ENCODE measurements at regions not wholly inside any gene's neighbourhood (a gene's known extent, or its start where the extent isn't known, plus 50 kb on each side); places are given as distances from the start of the nearest gene placed in this dataset.

DNA sequence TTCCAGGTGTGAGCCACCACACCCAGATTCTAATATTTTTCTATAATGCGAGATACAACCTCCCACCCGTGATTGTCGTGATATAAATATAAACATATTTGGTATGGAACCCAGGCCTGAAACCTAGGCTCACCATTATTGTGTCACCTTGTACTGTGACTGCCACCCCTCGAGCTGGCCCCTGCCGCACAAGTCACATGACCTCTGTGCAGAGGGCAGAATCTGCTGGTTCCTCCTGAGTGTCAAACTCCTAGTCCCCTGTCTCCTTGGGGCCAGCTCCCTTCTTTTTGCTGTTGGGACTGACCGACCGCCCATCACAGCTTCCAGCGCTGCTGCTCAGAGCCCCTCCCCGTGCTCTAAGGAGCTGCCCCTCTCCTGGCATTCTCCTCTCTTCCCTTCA is 86.4 kb downstream of the RSPH3 start:
- H3K9me3 Mint-ChIP-seq (ENCODE audit: low read depth, unreplicated experiment), result peaks cover 3% of the 10 kb centered on the region
- CTCF ChIA-PET, result no interaction called here
- H3K27me3 Mint-ChIP-seq (ENCODE audit: unreplicated experiment), result no peaks in the 10 kb centered on the region
- peaks cover 54% of the 10 kb centered on the region for H3K4me1 Mint-ChIP-seq (ENCODE audit: low read depth, unreplicated experiment)
- DNase-seq, result no peak
- H3K36me3 Mint-ChIP-seq (ENCODE audit: insufficient read depth, unreplicated experiment), result peaks cover 33% of the 10 kb centered on the region
- no peak overlapping the region for H3K4me3 Mint-ChIP-seq (ENCODE audit: low read depth, unreplicated experiment)
- no peak for TF ChIP-seq CTCF (IDR thresholded peaks at IDR 0.05; ENCODE audit: unreplicated experiment)
- BruUV-seq (replicated peaks), result no TSS peak
- peak overlapping the region; percentile 54 for H3K27ac Mint-ChIP-seq (ENCODE audit: unreplicated experiment)
- intact Hi-C loops (cut with micrococcal nuclease; ENCODE audit: unreplicated experiment), result no loop called here

- BruUV-seq (replicated peaks), result no TSS peak
- Mint-ChIP-seq H3K4me3 (ENCODE audit: low read depth, unreplicated experiment) (no peak overlapping the region), H3K27me3 (ENCODE audit: unreplicated experiment) (no peaks in the 10 kb centered on the region), H3K36me3 (ENCODE audit: insufficient read depth, unreplicated experiment) (peaks cover 27% of the 10 kb centered on the region), H3K9me3 (ENCODE audit: low read depth, unreplicated experiment) (peaks cover 3% of the 10 kb centered on the region), H3K27ac (ENCODE audit: unreplicated experiment) (peak overlapping the region; percentile 95), H3K4me1 (ENCODE audit: low read depth, unreplicated experiment) (peaks cover 56% of the 10 kb centered on the region)
- TF ChIP-seq CTCF (IDR thresholded peaks at IDR 0.05; ENCODE audit: unreplicated experiment), result no peak
- CTCF ChIA-PET, result interaction anchor here (0.8 kb wide), 1 partner anchor 29 kb away, joined by 3 read pairs; no protein-coding TSS in a partner anchor
- intact Hi-C loops (cut with micrococcal nuclease; ENCODE audit: unreplicated experiment), result no loop called here
- DNase-seq, result no peak
These were observed 87.3 kb downstream of the RSPH3 start for GRCh38 chr6:158912655-158913054.

DNA sequence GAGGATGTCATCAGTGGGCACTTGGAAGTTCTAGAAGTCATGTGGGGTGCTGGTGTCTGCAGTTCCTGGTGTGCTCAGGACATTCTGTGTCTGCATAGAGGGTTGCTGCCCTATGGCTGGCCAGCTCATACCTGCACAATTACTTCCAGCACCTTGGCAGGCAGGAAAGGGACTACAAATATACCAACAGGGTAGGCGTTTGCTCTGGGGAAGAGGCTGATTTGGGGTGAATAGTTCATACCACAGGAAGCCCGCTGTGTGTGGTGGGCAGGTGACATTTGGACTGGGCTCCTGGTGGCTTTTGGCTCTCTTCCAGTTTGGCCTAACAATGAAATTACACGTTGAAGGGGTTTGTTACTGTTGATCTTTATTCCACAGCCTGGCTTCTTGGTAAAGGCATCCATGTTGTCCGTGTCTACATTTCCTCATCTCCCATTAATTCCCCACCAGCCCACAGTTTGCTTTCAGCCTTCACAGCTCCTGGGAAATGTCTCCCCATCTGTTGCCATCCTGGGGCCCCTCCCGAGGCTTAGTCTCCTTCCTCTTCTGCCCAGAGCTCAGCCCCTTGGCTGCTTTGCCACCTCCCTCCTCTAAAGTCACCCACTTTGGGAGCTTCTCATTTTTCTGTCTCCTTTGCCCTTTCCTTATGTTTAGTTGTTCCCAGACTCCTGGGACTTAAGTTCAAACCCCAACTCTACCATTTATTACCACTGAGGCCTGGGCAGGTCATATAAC is 88.1 kb downstream of the RSPH3 start:
- TF ChIP-seq CTCF (IDR thresholded peaks at IDR 0.05; ENCODE audit: unreplicated experiment), result no peak
- CTCF ChIA-PET, result interaction anchor here (0.8 to 2.0 kb wide), 4 partner anchors 28 to 60 kb away, joined by 3 to 7 read pairs (median 3); no protein-coding TSS in a partner anchor
- DNase-seq, result peak; percentile 72
- no peaks in the 10 kb centered on the region for H3K27me3 Mint-ChIP-seq (ENCODE audit: unreplicated experiment)
- intact Hi-C loops (cut with micrococcal nuclease; ENCODE audit: unreplicated experiment), result loop anchor here (1.0 to 2.0 kb wide), 3 partner anchors 59 to 113 kb away; no protein-coding TSS in a partner anchor
- H3K27ac Mint-ChIP-seq (ENCODE audit: unreplicated experiment), result peak overlapping the region; percentile 95
- H3K4me3 Mint-ChIP-seq (ENCODE audit: low read depth, unreplicated experiment), result peak overlapping the region; percentile 6
- peaks cover 56% of the 10 kb centered on the region for H3K4me1 Mint-ChIP-seq (ENCODE audit: low read depth, unreplicated experiment)
- peaks cover 3% of the 10 kb centered on the region for H3K9me3 Mint-ChIP-seq (ENCODE audit: low read depth, unreplicated experiment)
- BruUV-seq (replicated peaks), result no TSS peak
- peaks cover 28% of the 10 kb centered on the region for H3K36me3 Mint-ChIP-seq (ENCODE audit: insufficient read depth, unreplicated experiment)

DNA sequence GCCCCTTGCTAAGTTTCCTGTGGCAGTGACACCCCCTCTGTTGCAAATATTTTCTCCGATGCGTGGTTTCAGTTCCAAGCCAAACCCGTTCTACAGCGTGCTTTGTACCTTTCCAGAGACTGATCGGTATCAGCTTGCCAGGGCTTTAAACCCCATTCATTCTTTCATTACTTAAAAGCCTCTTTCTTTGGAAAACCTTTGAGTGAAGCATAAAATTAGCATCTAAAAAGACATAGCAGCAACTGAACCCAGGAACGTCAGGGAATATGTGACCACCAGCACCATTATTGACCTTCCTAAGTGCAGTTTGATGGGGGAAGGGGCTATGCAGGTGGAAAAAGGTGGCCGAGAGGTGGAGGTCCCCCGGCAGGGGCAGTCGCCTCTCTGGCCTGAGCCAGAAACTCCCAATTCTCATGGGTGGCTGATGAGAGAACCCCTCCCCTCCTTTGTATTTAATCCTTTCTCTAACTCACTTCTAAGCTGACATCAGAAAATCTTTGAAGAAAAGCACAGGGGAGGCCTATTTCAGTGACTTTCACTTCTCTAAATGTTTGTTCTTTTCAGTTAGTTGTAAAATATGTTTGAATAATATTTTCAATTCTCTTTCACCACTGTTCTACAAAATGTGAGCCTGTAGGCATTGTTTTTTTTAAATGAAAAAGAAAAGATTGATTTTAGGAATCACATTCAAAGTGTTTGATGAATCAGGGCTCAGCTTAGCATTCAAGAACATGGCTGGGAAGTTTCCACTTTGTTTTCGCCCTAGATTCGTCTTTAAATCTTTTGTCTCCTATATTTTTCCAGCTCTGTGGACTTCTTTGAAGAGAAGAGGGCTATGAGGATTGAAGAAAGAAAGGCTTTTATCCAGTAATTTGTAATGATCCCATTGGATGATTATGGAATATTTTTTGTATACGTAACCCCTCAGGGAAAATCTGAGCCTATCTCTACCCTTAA is 89.2 kb downstream of the RSPH3 start:
- H3K4me3 Mint-ChIP-seq (ENCODE audit: low read depth, unreplicated experiment), result peak overlapping the region; percentile 49
- peak; percentile 76 for DNase-seq

More for the DNA sequence above, 89.2 kb downstream of the RSPH3 start:
- Mint-ChIP-seq H3K27ac (ENCODE audit: unreplicated experiment) (peak overlapping the region; percentile 95), H3K36me3 (ENCODE audit: insufficient read depth, unreplicated experiment) (peaks cover 29% of the 10 kb centered on the region), H3K4me1 (ENCODE audit: low read depth, unreplicated experiment) (peaks cover 63% of the 10 kb centered on the region), H3K9me3 (ENCODE audit: low read depth, unreplicated experiment) (peaks cover 6% of the 10 kb centered on the region), H3K27me3 (ENCODE audit: unreplicated experiment) (no peaks in the 10 kb centered on the region)
- CTCF ChIA-PET, result interaction anchor here (0.8 to 2.0 kb wide), 4 partner anchors 41 to 61 kb away, joined by 3 to 7 read pairs (median 3); no protein-coding TSS in a partner anchor
- intact Hi-C loops (cut with micrococcal nuclease; ENCODE audit: unreplicated experiment), result loop anchor here (1.0 to 2.0 kb wide), 3 partner anchors 57 to 111 kb away; no protein-coding TSS in a partner anchor
- no peak for TF ChIP-seq CTCF (IDR thresholded peaks at IDR 0.05; ENCODE audit: unreplicated experiment)
- TSS peak; percentile 55 for BruUV-seq (replicated peaks)
